Mesenchymal stem cell (in vitro differentiated cells and primary cell): ENCODE measurements at regions not wholly inside any gene's neighbourhood (a gene's known extent, or its start where the extent isn't known, plus 50 kb on each side); places are given as distances from the start of the nearest gene placed in this dataset.

Source experiments
- DNase-seq: peaks from one replicate; pipeline ENCODE4 v3.0.0-alpha.2; 2013
- H2AFZ ChIP-seq: one replicate; pipeline ENCODE4 v1.6.1; 2013; ENCODE audit warnings: low read depth, mild to moderate bottlenecking, control low read depth, inconsistent platforms, low read length, moderate library complexity
- H2AK5ac ChIP-seq: 2 replicates; pipeline ENCODE4 v1.6.1; 2013; ENCODE audit warnings: low read length, moderate library complexity, mild to moderate bottlenecking, inconsistent platforms; ENCODE audit not compliant: severe bottlenecking
- H2BK120ac ChIP-seq: one replicate; pipeline ENCODE4 v1.6.1; 2013; ENCODE audit warnings: low read depth, mild to moderate bottlenecking, inconsistent platforms, low read length, moderate library complexity
- H2BK12ac ChIP-seq, 2 experiments: one replicate each; pipeline ENCODE4 v1.6.1; 2013; ENCODE audit warnings: inconsistent platforms in 2 of 2, low read length in 2 of 2, mild to moderate bottlenecking in 2 of 2, moderate library complexity in 2 of 2, control low read depth in 1 of 2
- H2BK15ac ChIP-seq: one replicate; pipeline ENCODE4 v1.6.1; 2013; ENCODE audit warnings: mild to moderate bottlenecking, low read depth, inconsistent platforms; ENCODE audit not compliant: poor library complexity, severe bottlenecking
- H2BK5ac ChIP-seq: 2 replicates; pipeline ENCODE4 v1.6.1; 2013; ENCODE audit warnings: low read depth, mild to moderate bottlenecking, low read length, control low read depth, inconsistent platforms; ENCODE audit not compliant: poor library complexity, severe bottlenecking
- H3K14ac ChIP-seq, 2 experiments: one replicate each; pipeline ENCODE4 v1.6.1; 2013; ENCODE audit warnings: inconsistent platforms in 2 of 2, low read length in 2 of 2, control low read depth in 1 of 2, mild to moderate bottlenecking in 1 of 2, moderate library complexity in 1 of 2
- H3K18ac ChIP-seq, 2 experiments: one replicate each; pipeline ENCODE4 v1.6.1; 2013; ENCODE audit warnings: inconsistent platforms in 2 of 2, low read length in 2 of 2, control low read depth in 1 of 2, low read depth in 1 of 2, mild to moderate bottlenecking in 1 of 2
- H3K23ac ChIP-seq, 2 experiments: one replicate each; pipeline ENCODE4 v1.6.1; 2013; ENCODE audit warnings: inconsistent platforms in 2 of 2, low read length in 2 of 2, mild to moderate bottlenecking in 2 of 2, moderate library complexity in 2 of 2, control low read depth in 1 of 2
- H3K27ac ChIP-seq: 2 replicates; pipeline ENCODE4 v1.5.1; 2013; ENCODE audit warnings: mild to moderate bottlenecking, moderate library complexity, low read length, control low read depth, inconsistent platforms; ENCODE audit not compliant: poor library complexity, severe bottlenecking
- H3K27me3 ChIP-seq, 2 experiments: 2 replicates each; pipeline versions ENCODE4 v1.6.1 to v1.7.0; 2013; ENCODE audit warnings: low read length in 2 of 2, mild to moderate bottlenecking in 2 of 2, moderate library complexity in 2 of 2, control low read depth in 1 of 2, inconsistent platforms in 1 of 2; ENCODE audit not compliant: control insufficient read depth in 1 of 2, insufficient read depth in 1 of 2
- H3K36me3 ChIP-seq, 2 experiments: 2 replicates each; pipeline versions ENCODE4 v1.6.1 to v1.7.0; 2013; ENCODE audit warnings: low read length in 2 of 2, control low read depth in 1 of 2, inconsistent platforms in 1 of 2, low read depth in 1 of 2, mild to moderate bottlenecking in 1 of 2; ENCODE audit not compliant: insufficient read depth in 2 of 2, control insufficient read depth in 1 of 2
- H3K4ac ChIP-seq, 2 experiments: one replicate each; pipeline ENCODE4 v1.6.1; 2013; ENCODE audit warnings: inconsistent platforms in 2 of 2, low read length in 2 of 2, mild to moderate bottlenecking in 2 of 2, moderate library complexity in 2 of 2, control low read depth in 1 of 2, low read depth in 1 of 2
- H3K4me1 ChIP-seq: 2 replicates; pipeline ENCODE4 v1.6.1; 2013; ENCODE audit warnings: low read depth, low read length, control low read depth; ENCODE audit not compliant: control insufficient read depth, insufficient read depth
- H3K4me2 ChIP-seq: 2 replicates; pipeline ENCODE4 v1.6.1; 2013; ENCODE audit warnings: low read length, mild to moderate bottlenecking, inconsistent platforms; ENCODE audit not compliant: poor library complexity, severe bottlenecking
- H3K4me3 ChIP-seq, 2 experiments: 2 replicates each; pipeline versions ENCODE4 v1.5.1 to v1.7.0; 2013; ENCODE audit warnings: low read length in 2 of 2, mild to moderate bottlenecking in 2 of 2, control low read depth in 1 of 2, low read depth in 1 of 2; ENCODE audit not compliant: insufficient read depth in 1 of 2
- H3K79me1 ChIP-seq: replicated peaks from 2 replicates; pipeline ENCODE4 v1.6.1; 2013; ENCODE audit warnings: mild to moderate bottlenecking, control low read depth, low read length, inconsistent platforms; ENCODE audit not compliant: poor library complexity, severe bottlenecking
- H3K9ac ChIP-seq: 2 replicates; pipeline ENCODE4 v1.7.0; 2013; ENCODE audit warnings: mild to moderate bottlenecking, low read length, moderate library complexity
- H3K9me3 ChIP-seq: 2 replicates; pipeline ENCODE4 v1.7.0; 2013; ENCODE audit warnings: mild to moderate bottlenecking, low read length; ENCODE audit not compliant: control insufficient read depth
- H4K8ac ChIP-seq: one replicate; pipeline ENCODE4 v1.6.1; 2013; ENCODE audit warnings: inconsistent platforms, mild to moderate bottlenecking, low read length, moderate library complexity
- H4K91ac ChIP-seq: one replicate; pipeline ENCODE4 v1.6.1; 2013; ENCODE audit warnings: mild to moderate bottlenecking, low read length, inconsistent platforms
- WGBS: methylation state at CpG from one replicate; pipeline ENCODE4 v1.1.7; 2013; ENCODE audit warnings: mixed read lengths; 5-methylcytosine and 5-hydroxymethylcytosine counted together

GRCh38 chr3:106737265-106737664 is 640.0 kb upstream of the CCDC54 start:
- Histone ChIP-seq H3K9ac (no peak overlapping the region), H3K4ac (no peak overlapping the region), H4K8ac (no peak overlapping the region), H2AK5ac (no peak overlapping the region), H3K4me3 (no peak overlapping the region), H2BK120ac (no peak overlapping the region), H2AFZ (no peak overlapping the region), H3K27ac (no peak overlapping the region), H3K36me3 (no peaks in the 10 kb centered on the region), H3K27me3 (no peaks in the 10 kb centered on the region), H2BK12ac (no peak overlapping the region), H3K14ac (no peak overlapping the region), H3K18ac (no peak overlapping the region), H3K9me3 (no peaks in the 10 kb centered on the region), H2BK5ac (no peak overlapping the region), H2BK15ac (no peak overlapping the region), H3K4me1 (no peaks in the 10 kb centered on the region), H4K91ac (no peak overlapping the region), H3K4me2 (no peak overlapping the region), H3K79me1 (no peaks in the 10 kb centered on the region), H3K23ac (no peak overlapping the region)
- WGBS, result 80% methylated on average over 1 of the region's 1 CpG
- no peak for DNase-seq

GRCh38 chr3:106740116-106740515 is 637.1 kb upstream of the CCDC54 start:
- Histone ChIP-seq H3K4ac (no peak overlapping the region), H3K18ac (no peak overlapping the region), H2BK120ac (no peak overlapping the region), H3K27ac (no peak overlapping the region), H2AFZ (no peak overlapping the region), H4K91ac (no peak overlapping the region), H3K23ac (no peak overlapping the region), H3K4me2 (no peak overlapping the region), H2AK5ac (no peak overlapping the region), H3K36me3 (no peaks in the 10 kb centered on the region), H2BK12ac (no peak overlapping the region), H3K27me3 (no peaks in the 10 kb centered on the region), H3K4me1 (no peaks in the 10 kb centered on the region), H4K8ac (no peak overlapping the region), H2BK15ac (no peak overlapping the region), H3K4me3 (no peak overlapping the region), H3K14ac (no peak overlapping the region), H3K9ac (peak overlapping the region; percentile 59), H3K9me3 (no peaks in the 10 kb centered on the region), H2BK5ac (no peak overlapping the region), H3K79me1 (no peaks in the 10 kb centered on the region)
- WGBS, result 70% methylated on average over 1 of the region's 1 CpG
- DNase-seq, result peak; percentile 1

GRCh38 chr3:106745344-106746168 is 631.7 kb upstream of the CCDC54 start:
- Histone ChIP-seq H2BK12ac (no peak overlapping the region), H3K4me2 (no peak overlapping the region), H3K4me1 (no peaks in the 10 kb centered on the region), H3K14ac (no peak overlapping the region), H3K36me3 (no peaks in the 10 kb centered on the region), H3K4ac (no peak overlapping the region), H3K9ac (peak overlapping the region; percentile 74), H3K27me3 (no peaks in the 10 kb centered on the region), H3K23ac (no peak overlapping the region), H3K18ac (no peak overlapping the region), H2BK120ac (no peak overlapping the region), H3K4me3 (peak overlapping the region in 1 of 2 experiments; percentile 49), H3K79me1 (no peaks in the 10 kb centered on the region), H2AFZ (no peak overlapping the region), H2AK5ac (no peak overlapping the region), H3K27ac (no peak overlapping the region), H4K91ac (no peak overlapping the region), H2BK5ac (no peak overlapping the region), H3K9me3 (no peaks in the 10 kb centered on the region), H4K8ac (no peak overlapping the region), H2BK15ac (no peak overlapping the region)
- no peak for DNase-seq
- WGBS, result 94% methylated on average over 6 of the region's 7 CpGs

- Histone ChIP-seq H3K23ac (no peak overlapping the region), H2BK12ac (no peak overlapping the region), H3K9me3 (no peaks in the 10 kb centered on the region), H3K27ac (no peak overlapping the region), H3K4me1 (no peaks in the 10 kb centered on the region), H3K4ac (no peak overlapping the region), H2AK5ac (no peak overlapping the region), H3K36me3 (no peaks in the 10 kb centered on the region), H3K9ac (peak overlapping the region; percentile 1), H3K27me3 (no peaks in the 10 kb centered on the region), H4K91ac (no peak overlapping the region), H4K8ac (no peak overlapping the region), H2AFZ (no peak overlapping the region), H2BK15ac (no peak overlapping the region), H3K4me3 (no peak overlapping the region), H3K18ac (no peak overlapping the region), H2BK5ac (no peak overlapping the region), H3K79me1 (no peaks in the 10 kb centered on the region), H3K4me2 (no peak overlapping the region), H2BK120ac (no peak overlapping the region), H3K14ac (no peak overlapping the region)
- no peak for DNase-seq
These were observed 631.0 kb upstream of the CCDC54 start for GRCh38 chr3:106746286-106746685.
